HepG2 (cell line): ENCODE measurements at regions not wholly inside any gene's neighbourhood (a gene's known extent, or its start where the extent isn't known, plus 50 kb on each side); places are given as distances from the start of the nearest gene placed in this dataset.
A peak's percentile ranks its signal among the peaks of the same experiment; 100 is the strongest.

Experiments
- AHDC1 ChIP-seq: sonication (generic); formaldehyde crosslinking; IDR thresholded peaks from 2 replicates; pipeline ENCODE4 v1.5.1; 2020; ENCODE audit warnings: mild to moderate bottlenecking, missing genetic modification reagents, borderline replicate concordance
- BORCS8-MEF2B ChIP-seq: sonication (generic); formaldehyde crosslinking; IDR thresholded peaks from 2 replicates; pipeline ENCODE4 v1.8.0; 2022; ENCODE audit warnings: mild to moderate bottlenecking, missing genetic modification reagents
- FOXA1 ChIP-seq, 2 experiments: fragments of 450-650 bp in 1 of 2; sonication (generic) in 1 of 2; formaldehyde crosslinking in 1 of 2; IDR thresholded peaks; 2 replicates each; pipeline versions ENCODE4 v1.4.0 to v1.6.1; 2016 to 2020; ENCODE audit warnings: missing genetic modification reagents in 1 of 2
- GMEB2 ChIP-seq: IDR thresholded peaks from 2 replicates; pipeline ENCODE4 v1.6.1; 2016; ENCODE audit warnings: missing biosample characterization, missing genetic modification reagents, low read depth
- MXD4 ChIP-seq: IDR thresholded peaks from 2 replicates; pipeline ENCODE4 v1.6.1; 2016; ENCODE audit warnings: mild to moderate bottlenecking, missing biosample characterization, missing genetic modification reagents
- MYNN ChIP-seq: sonication (generic); formaldehyde crosslinking; IDR thresholded peaks from 2 replicates; pipeline ENCODE4 v1.4.0; 2020; ENCODE audit warnings: mild to moderate bottlenecking, low read depth, missing genetic modification reagents
- NFKB2 ChIP-seq: sonication (generic); formaldehyde crosslinking; IDR thresholded peaks from 2 replicates; pipeline ENCODE4 v1.4.0; 2020; ENCODE audit warnings: missing genetic modification reagents, borderline replicate concordance
- STAT5B ChIP-seq: sonication (generic); formaldehyde crosslinking; IDR thresholded peaks from 2 replicates; pipeline ENCODE4 v1.4.0; 2020; ENCODE audit warnings: missing genetic modification reagents
- TMF1 ChIP-seq: sonication (generic); formaldehyde crosslinking; IDR thresholded peaks from 2 replicates; pipeline ENCODE4 v1.8.1; 2022; ENCODE audit warnings: low read depth, missing genetic modification reagents
- ZBTB38 ChIP-seq: sonication (generic); formaldehyde crosslinking; IDR thresholded peaks from 2 replicates; pipeline ENCODE4 v1.5.1; 2020; ENCODE audit warnings: mild to moderate bottlenecking, missing genetic modification reagents
- ZNF124 ChIP-seq: sonication (generic); formaldehyde crosslinking; IDR thresholded peaks from 2 replicates; pipeline ENCODE4 v1.4.0; 2020; ENCODE audit warnings: missing genetic modification reagents
- ZNF496 ChIP-seq: sonication (generic); formaldehyde crosslinking; IDR thresholded peaks from 2 replicates; pipeline ENCODE4 v1.8.1; 2023; ENCODE audit warnings: mild to moderate bottlenecking, moderate library complexity, missing genetic modification reagents; ENCODE audit not compliant: insufficient replicate concordance
- ZNF761 ChIP-seq: sonication (generic); formaldehyde crosslinking; conservative IDR thresholded peaks from 2 replicates; pipeline ENCODE4 v1.4.0; 2020; ENCODE audit warnings: mild to moderate bottlenecking, missing genetic modification reagents
- ZNF780A ChIP-seq: sonication (generic); formaldehyde crosslinking; IDR thresholded peaks from 2 replicates; pipeline ENCODE4 v1.8.0; 2022; ENCODE audit warnings: mild to moderate bottlenecking, missing genetic modification reagents, moderate library complexity
- TF ChIP-seq, protein P1 (sequence below): sonication (generic); formaldehyde crosslinking; IDR thresholded peaks from 2 replicates; pipeline ENCODE4 v1.5.0; 2020; ENCODE audit warnings: mild to moderate bottlenecking, missing genetic modification reagents, moderate library complexity
- TF ChIP-seq, protein P2 (sequence below): IDR thresholded peaks from 2 replicates; pipeline ENCODE4 v1.6.1; 2016; ENCODE audit warnings: mild to moderate bottlenecking
- TF ChIP-seq, protein P3 (sequence below): sonication (generic); formaldehyde crosslinking; IDR thresholded peaks from 2 replicates; pipeline ENCODE4 v1.4.0; 2020; ENCODE audit warnings: missing genetic modification reagents

DNA sequence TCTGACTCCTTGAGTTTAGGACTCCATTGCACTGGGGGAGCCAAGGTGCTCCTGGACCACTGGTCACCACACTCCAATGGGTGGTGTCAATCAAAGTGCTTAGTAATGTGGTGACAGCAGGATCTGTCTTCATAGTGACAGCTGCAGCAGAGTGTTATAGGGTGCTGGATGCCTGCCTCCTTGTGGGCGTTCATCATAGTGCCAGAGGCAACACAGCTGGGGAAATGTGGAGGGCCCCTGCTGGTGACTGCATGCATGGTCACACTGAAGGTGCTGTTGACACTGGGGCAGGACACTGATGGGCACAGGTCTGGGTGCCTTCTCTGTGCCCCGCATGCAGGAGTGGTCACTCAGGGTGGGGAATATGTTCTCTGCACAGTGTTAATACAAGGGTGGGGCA is 177.5 kb upstream of the CDH8 start (continued):
- TF ChIP-seq, protein P1, sequence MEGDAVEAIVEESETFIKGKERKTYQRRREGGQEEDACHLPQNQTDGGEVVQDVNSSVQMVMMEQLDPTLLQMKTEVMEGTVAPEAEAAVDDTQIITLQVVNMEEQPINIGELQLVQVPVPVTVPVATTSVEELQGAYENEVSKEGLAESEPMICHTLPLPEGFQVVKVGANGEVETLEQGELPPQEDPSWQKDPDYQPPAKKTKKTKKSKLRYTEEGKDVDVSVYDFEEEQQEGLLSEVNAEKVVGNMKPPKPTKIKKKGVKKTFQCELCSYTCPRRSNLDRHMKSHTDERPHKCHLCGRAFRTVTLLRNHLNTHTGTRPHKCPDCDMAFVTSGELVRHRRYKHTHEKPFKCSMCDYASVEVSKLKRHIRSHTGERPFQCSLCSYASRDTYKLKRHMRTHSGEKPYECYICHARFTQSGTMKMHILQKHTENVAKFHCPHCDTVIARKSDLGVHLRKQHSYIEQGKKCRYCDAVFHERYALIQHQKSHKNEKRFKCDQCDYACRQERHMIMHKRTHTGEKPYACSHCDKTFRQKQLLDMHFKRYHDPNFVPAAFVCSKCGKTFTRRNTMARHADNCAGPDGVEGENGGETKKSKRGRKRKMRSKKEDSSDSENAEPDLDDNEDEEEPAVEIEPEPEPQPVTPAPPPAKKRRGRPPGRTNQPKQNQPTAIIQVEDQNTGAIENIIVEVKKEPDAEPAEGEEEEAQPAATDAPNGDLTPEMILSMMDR (CRISPR knock-in tag): peak; percentile 27
- no peak for TF ChIP-seq ZBTB38 (CRISPR knock-in tag)
- TF ChIP-seq MXD4 (CRISPR knock-in tag): no peak
- TF ChIP-seq NFKB2 (CRISPR knock-in tag): no peak
- TF ChIP-seq ZNF496: no peak
- no peak for TF ChIP-seq STAT5B (CRISPR knock-in tag)
- no peak for TF ChIP-seq GMEB2 (CRISPR knock-in tag)
- no peak for TF ChIP-seq ZNF761 (CRISPR knock-in tag)
- TF ChIP-seq MYNN: no peak
- TF ChIP-seq TMF1 (CRISPR knock-in tag): no peak
- no peak for TF ChIP-seq ZNF124 (CRISPR knock-in tag)
- no peak for TF ChIP-seq BORCS8-MEF2B (CRISPR knock-in tag)
- TF ChIP-seq, protein P2, sequence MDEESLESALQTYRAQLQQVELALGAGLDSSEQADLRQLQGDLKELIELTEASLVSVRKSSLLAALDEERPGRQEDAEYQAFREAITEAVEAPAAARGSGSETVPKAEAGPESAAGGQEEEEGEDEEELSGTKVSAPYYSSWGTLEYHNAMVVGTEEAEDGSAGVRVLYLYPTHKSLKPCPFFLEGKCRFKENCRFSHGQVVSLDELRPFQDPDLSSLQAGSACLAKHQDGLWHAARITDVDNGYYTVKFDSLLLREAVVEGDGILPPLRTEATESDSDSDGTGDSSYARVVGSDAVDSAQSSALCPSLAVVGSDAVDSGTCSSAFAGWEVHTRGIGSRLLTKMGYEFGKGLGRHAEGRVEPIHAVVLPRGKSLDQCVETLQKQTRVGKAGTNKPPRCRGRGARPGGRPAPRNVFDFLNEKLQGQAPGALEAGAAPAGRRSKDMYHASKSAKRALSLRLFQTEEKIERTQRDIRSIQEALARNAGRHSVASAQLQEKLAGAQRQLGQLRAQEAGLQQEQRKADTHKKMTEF: no peak
- TF ChIP-seq, protein P3, sequence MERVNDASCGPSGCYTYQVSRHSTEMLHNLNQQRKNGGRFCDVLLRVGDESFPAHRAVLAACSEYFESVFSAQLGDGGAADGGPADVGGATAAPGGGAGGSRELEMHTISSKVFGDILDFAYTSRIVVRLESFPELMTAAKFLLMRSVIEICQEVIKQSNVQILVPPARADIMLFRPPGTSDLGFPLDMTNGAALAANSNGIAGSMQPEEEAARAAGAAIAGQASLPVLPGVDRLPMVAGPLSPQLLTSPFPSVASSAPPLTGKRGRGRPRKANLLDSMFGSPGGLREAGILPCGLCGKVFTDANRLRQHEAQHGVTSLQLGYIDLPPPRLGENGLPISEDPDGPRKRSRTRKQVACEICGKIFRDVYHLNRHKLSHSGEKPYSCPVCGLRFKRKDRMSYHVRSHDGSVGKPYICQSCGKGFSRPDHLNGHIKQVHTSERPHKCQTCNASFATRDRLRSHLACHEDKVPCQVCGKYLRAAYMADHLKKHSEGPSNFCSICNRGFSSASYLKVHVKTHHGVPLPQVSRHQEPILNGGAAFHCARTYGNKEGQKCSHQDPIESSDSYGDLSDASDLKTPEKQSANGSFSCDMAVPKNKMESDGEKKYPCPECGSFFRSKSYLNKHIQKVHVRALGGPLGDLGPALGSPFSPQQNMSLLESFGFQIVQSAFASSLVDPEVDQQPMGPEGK (CRISPR knock-in tag): no peak
- no peak for TF ChIP-seq AHDC1
- TF ChIP-seq ZNF780A (CRISPR knock-in tag): no peak
- TF ChIP-seq FOXA1 (IDR thresholded peaks at IDR 0.05): no peak
- TF ChIP-seq FOXA1 (CRISPR knock-in tag; IDR thresholded peaks at IDR 0.05): 0 out of 2 replicates have a peak, but pooled peaks have one; percentile 29
